HepG2 (cell line): ENCODE measurements at regions not wholly inside any gene's neighbourhood (a gene's known extent, or its start where the extent isn't known, plus 50 kb on each side); places are given as distances from the start of the nearest gene placed in this dataset.

ENCODE experiments used
- ATAC-seq: fragments of 200-7000 bp; cut with Tn5 transposase; 3 replicates; pipeline ENCODE4 v1.9.1; 2020; ENCODE audit warnings: mild to moderate bottlenecking, moderate library complexity
- BruUV-seq: library from RNA; stranded (reverse); fragments of 400-500 nt; replicated peaks from 2 replicates; lab custom pipeline; 2021; lab: Mats Ljungman, UMichigan
- CTCF ChIA-PET: fragments of 300-600 bp; formaldehyde crosslinking; extraction: SDS; loops from one replicate; lab custom pipeline; 2021; ENCODE audit warnings: low total read pairs, inconsistent platforms, low intra/inter-chr PET ratio; lab: Yijun Ruan, JAX
- POLR2A ChIA-PET: fragments of 350-600 bp; sonication (Branson Sonifier 250); formaldehyde crosslinking; loops from one replicate; lab custom pipeline; 2020; ENCODE audit warnings: antibody characterized with exemption, inconsistent platforms; lab: Yijun Ruan, JAX
- DNase-seq: peaks from one replicate; pipeline ENCODE4 v3.0.0-alpha.2; 2015; ENCODE audit warnings: low spot score
- FAIRE-seq: peaks from 3 replicates; lab custom pipeline; 2011; peaks lifted over from hg19 to GRCh38; lab: Jason Lieb, UNC
- H2AFZ ChIP-seq: one replicate; pipeline ENCODE4 v1.6.1; 2011; ENCODE audit warnings: low read length, inconsistent platforms
- H3K27ac ChIP-seq: fragments of 300-600 bp; 3 replicates; pipeline ENCODE4 v1.8.0; 2011; ENCODE audit warnings: mixed run types, mild to moderate bottlenecking, mixed read lengths, low read length, inconsistent platforms; ENCODE audit not compliant: insufficient read depth; ENCODE audit errors: extremely low read length
- H3K27me3 ChIP-seq, 2 experiments: fragments of 200-600 bp in 1 of 2; 2 replicates in 1 of 2; 3 replicates in 1 of 2; pipeline versions ENCODE4 v1.6.0 to v1.8.0; 2011; ENCODE audit warnings: low read length in 2 of 2, mild to moderate bottlenecking in 2 of 2, moderate library complexity in 2 of 2, inconsistent platforms in 1 of 2; ENCODE audit not compliant: insufficient read depth in 2 of 2, control insufficient read depth in 1 of 2
- H3K36me3 ChIP-seq, 2 experiments: fragments of 200-600 bp in 1 of 2; replicated peaks in 1 of 2; 2 replicates in 1 of 2; 3 replicates in 1 of 2; pipeline versions ENCODE4 v1.5.1 to v1.8.0; 2011; ENCODE audit warnings: low read length in 2 of 2, inconsistent platforms in 1 of 2; ENCODE audit not compliant: insufficient read depth in 2 of 2, control insufficient read depth in 1 of 2
- H3K4me1 ChIP-seq: 2 replicates; pipeline ENCODE4 v1.5.1; 2012; ENCODE audit warnings: low read length, inconsistent platforms; ENCODE audit not compliant: insufficient read depth
- H3K4me2 ChIP-seq: 2 replicates; pipeline ENCODE4 v1.6.0; 2011; ENCODE audit warnings: low read depth, low read length, inconsistent platforms
- H3K4me3 ChIP-seq, 3 experiments: fragments of 200-600 bp in 1 of 3; sonication (generic), shearing (Covaris generic) in 1 of 3; replicated peaks in 1 of 3; 2 replicates each; pipeline ENCODE4 v1.5.1; 2011 to 2016; ENCODE audit warnings: low read length in 3 of 3, inconsistent platforms in 2 of 3, low read depth in 2 of 3, mild to moderate bottlenecking in 2 of 3, control low read depth in 1 of 3, mixed read lengths in 1 of 3; ENCODE audit not compliant: insufficient read depth in 1 of 3
- H3K79me2 ChIP-seq: one replicate; pipeline ENCODE4 v1.6.1; 2011; ENCODE audit warnings: low read length, inconsistent platforms; ENCODE audit not compliant: insufficient read depth
- H3K9ac ChIP-seq: 2 replicates; pipeline ENCODE4 v1.6.0; 2011; ENCODE audit warnings: mild to moderate bottlenecking, low read depth, low read length, inconsistent platforms; ENCODE audit not compliant: insufficient read depth
- H3K9me3 ChIP-seq: 2 replicates; pipeline ENCODE4 v1.5.1; 2012; ENCODE audit warnings: mild to moderate bottlenecking, low read length
- H4K20me1 ChIP-seq: 2 replicates; pipeline ENCODE4 v1.6.0; 2011; ENCODE audit warnings: inconsistent platforms, mild to moderate bottlenecking, low read length, moderate library complexity; ENCODE audit not compliant: insufficient read depth
- AGO1 ChIP-seq: fragments of 200-400 bp; formaldehyde crosslinking; IDR thresholded peaks from 2 replicates; pipeline ENCODE4 v1.6.1; 2017; ENCODE audit warnings: mild to moderate bottlenecking, low read depth, low read length, moderate library complexity; ENCODE audit not compliant: poor library complexity, severe bottlenecking
- CAMTA2 ChIP-seq: sonication (generic); formaldehyde crosslinking; IDR thresholded peaks from 2 replicates; pipeline ENCODE4 v1.4.0; 2020; ENCODE audit warnings: mild to moderate bottlenecking, missing genetic modification reagents, borderline replicate concordance
- CCDC6 ChIP-seq: sonication (generic); formaldehyde crosslinking; IDR thresholded peaks from 2 replicates; pipeline ENCODE4 v1.8.1; 2022; ENCODE audit warnings: mild to moderate bottlenecking, missing genetic modification reagents, moderate library complexity
- EP300 ChIP-seq, 3 experiments: sonication (generic) in 1 of 3; formaldehyde crosslinking in 1 of 3; IDR thresholded peaks; 2 replicates each; pipeline versions ENCODE4 v1.5.1 to v1.6.1; 2011 to 2020; ENCODE audit warnings: low read depth in 2 of 3, low read length in 2 of 3, borderline replicate concordance in 1 of 3, improper control_type of control experiment in 1 of 3, mild to moderate bottlenecking in 1 of 3, missing genetic modification reagents in 1 of 3, moderate library complexity in 1 of 3
- GATAD2A ChIP-seq: IDR thresholded peaks from 2 replicates; pipeline ENCODE4 v1.6.1; 2016
- HOXA3 ChIP-seq: sonication (generic); formaldehyde crosslinking; IDR thresholded peaks from 2 replicates; pipeline ENCODE4 v1.5.0; 2020; ENCODE audit warnings: missing genetic modification reagents
- KAT2B ChIP-seq: fragments of 150-350 bp; IDR thresholded peaks from 2 replicates; pipeline ENCODE4 v1.6.1; 2014; ENCODE audit warnings: low read depth, low read length, borderline replicate concordance
- MXI1 ChIP-seq: IDR thresholded peaks from 3 replicates; pipeline ENCODE4 v1.6.1; 2012; ENCODE audit warnings: low read depth, low read length, inconsistent platforms, borderline replicate concordance
- YY1 ChIP-seq: IDR thresholded peaks from 2 replicates; pipeline ENCODE4 v1.6.1; 2011; ENCODE audit warnings: low read length, low read depth, moderate library complexity, mild to moderate bottlenecking; ENCODE audit not compliant: insufficient read depth, insufficient replicate concordance
- ZSCAN20 ChIP-seq: sonication (generic); formaldehyde crosslinking; IDR thresholded peaks from 2 replicates; pipeline ENCODE4 v1.4.0; 2020; ENCODE audit warnings: missing genetic modification reagents, mild to moderate bottlenecking, borderline replicate concordance
- WGBS: methylation state at CpG from one replicate; pipeline ENCODE4 v1.1.6; 2017; ENCODE audit warnings: low lambda C conversion rate; 5-methylcytosine and 5-hydroxymethylcytosine counted together
- in situ Hi-C: cut with HindIII; loops from 2 replicates; pipeline ENCODE4 v1.10.0; 2017; ENCODE audit warnings: low pct_unique_long_range_greater_than_20kb; ENCODE audit not compliant: extremely low pct_ligation_motif_present
- intact Hi-C: fragments of 100-400 bp; cut with micrococcal nuclease; formaldehyde crosslinking; loops from one replicate; pipeline ENCODE4 v1.10.0; 2022; ENCODE audit not compliant: unreplicated experiment
- TF ChIP-seq, protein P1 (sequence below): sonication (generic); formaldehyde crosslinking; conservative IDR thresholded peaks from 2 replicates; pipeline ENCODE4 v1.4.0; 2020; ENCODE audit warnings: missing genetic modification reagents

DNA sequence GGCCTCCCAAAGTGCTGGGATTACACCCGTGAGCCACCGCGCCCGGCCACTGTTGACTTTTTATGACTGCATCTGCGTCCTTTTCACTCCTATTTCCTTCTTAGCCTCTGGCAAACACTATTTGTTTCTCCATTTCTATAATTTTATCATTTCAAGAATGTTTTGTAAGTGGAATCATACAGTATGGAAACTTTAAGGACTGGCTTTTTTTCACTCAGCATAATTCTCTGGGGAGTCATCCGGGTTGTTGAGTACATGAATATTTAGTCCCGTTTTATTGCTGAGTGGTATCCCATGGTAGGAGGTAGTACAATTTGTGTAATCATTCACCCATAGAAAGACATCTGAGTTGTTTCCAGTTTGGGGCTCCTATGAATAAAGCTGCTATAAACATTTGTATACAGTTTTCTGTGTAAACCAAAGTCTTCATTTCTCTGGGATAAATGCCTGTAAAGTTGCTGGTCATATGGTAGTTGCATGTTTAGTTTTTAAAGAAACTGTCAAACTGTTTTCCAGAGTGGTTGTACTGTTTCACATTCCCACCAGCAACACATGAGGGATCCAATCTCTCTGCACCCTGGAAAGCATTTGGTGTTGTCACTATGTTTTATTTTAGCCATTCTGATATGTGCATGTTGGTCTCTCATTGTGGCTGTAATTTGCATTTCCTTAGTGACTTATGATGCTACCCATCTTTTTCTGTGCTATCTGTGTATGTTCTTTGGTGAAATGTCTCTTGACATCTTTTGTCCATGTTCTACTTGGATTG is 139.6 kb upstream of the EEPD1 start:
- H3K27me3 ChIP-seq = peaks cover 2 to 24% of the 10 kb centered on the region in 2 experiments; a peak in 2 of 5 replicates
- ChIA-PET CTCF (no interaction called here), POLR2A (no interaction called here)
- no peaks in the 10 kb centered on the region for H3K79me2 ChIP-seq
- FAIRE-seq (no peak), ATAC-seq (no peak), DNase-seq (no peak)
- BruUV-seq = no TSS peak
- no peak overlapping the region for H3K4me3 ChIP-seq
- H4K20me1 ChIP-seq = no peaks in the 10 kb centered on the region
- H3K4me2 ChIP-seq = no peak overlapping the region
- TF ChIP-seq CAMTA2 (no peak), MXI1 (no peak), GATAD2A (CRISPR knock-in tag) (no peak), YY1 (no peak), EP300 (IDR thresholded peaks at IDR 0.05; ENCODE audit: low read depth in 2 of 2, low read length in 2 of 2) (no peak), EP300 (CRISPR knock-in tag; IDR thresholded peaks at IDR 0.05; ENCODE audit: borderline replicate concordance) (no peak), ZSCAN20 (CRISPR knock-in tag) (no peak), CCDC6 (CRISPR knock-in tag) (no peak), KAT2B (no peak), AGO1 (no peak), HOXA3 (CRISPR knock-in tag) (no peak)
- TF ChIP-seq, protein P1, sequence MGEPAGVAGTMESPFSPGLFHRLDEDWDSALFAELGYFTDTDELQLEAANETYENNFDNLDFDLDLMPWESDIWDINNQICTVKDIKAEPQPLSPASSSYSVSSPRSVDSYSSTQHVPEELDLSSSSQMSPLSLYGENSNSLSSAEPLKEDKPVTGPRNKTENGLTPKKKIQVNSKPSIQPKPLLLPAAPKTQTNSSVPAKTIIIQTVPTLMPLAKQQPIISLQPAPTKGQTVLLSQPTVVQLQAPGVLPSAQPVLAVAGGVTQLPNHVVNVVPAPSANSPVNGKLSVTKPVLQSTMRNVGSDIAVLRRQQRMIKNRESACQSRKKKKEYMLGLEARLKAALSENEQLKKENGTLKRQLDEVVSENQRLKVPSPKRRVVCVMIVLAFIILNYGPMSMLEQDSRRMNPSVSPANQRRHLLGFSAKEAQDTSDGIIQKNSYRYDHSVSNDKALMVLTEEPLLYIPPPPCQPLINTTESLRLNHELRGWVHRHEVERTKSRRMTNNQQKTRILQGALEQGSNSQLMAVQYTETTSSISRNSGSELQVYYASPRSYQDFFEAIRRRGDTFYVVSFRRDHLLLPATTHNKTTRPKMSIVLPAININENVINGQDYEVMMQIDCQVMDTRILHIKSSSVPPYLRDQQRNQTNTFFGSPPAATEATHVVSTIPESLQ (CRISPR knock-in tag) = no peak
- no peak overlapping the region for H2AFZ ChIP-seq
- H3K36me3 ChIP-seq = no peaks in the 10 kb centered on the region
- 56% methylated on average over 7 of the region's 7 CpGs for WGBS
- no peak overlapping the region for H3K9ac ChIP-seq
- H3K4me1 ChIP-seq = no peaks in the 10 kb centered on the region
- H3K27ac ChIP-seq = no peak overlapping the region
- intact Hi-C loops (no loop called here), in situ Hi-C loops (no loop called here)
- no peaks in the 10 kb centered on the region for H3K9me3 ChIP-seq
